T-helper 2 cell (primary cell): ENCODE measurements at regions not wholly inside any gene's neighbourhood (a gene's known extent, or its start where the extent isn't known, plus 50 kb on each side); places are given as distances from the start of the nearest gene placed in this dataset.
"Not testable (repeated sequence)": the region's sequence is repeated elsewhere in the genome, so short reads cannot be mapped to it uniquely, and the experiment has no call there.

Experiments used
- DNase-seq, 5 experiments: peaks; one replicate each; pipeline versions ENCODE4 v3.0.0 to v3.0.0-alpha.2; 2012 to 2022

GRCh38 chr11:25327656-25328055 is 830.8 kb downstream of the LUZP2 start:
- DNase-seq, result no peak

GRCh38 chr11:25339281-25339680 is 842.4 kb downstream of the LUZP2 start:
- DNase-seq, result no peak

GRCh38 chr11:25349537-25349936 is 852.7 kb downstream of the LUZP2 start:
- no peak for DNase-seq

- DNase-seq, result no peak
Observed at GRCh38 chr11:25350899-25351803, 854.3 kb downstream of the LUZP2 start.

- no peak for DNase-seq
Observed at GRCh38 chr11:25357133-25357532, 860.3 kb downstream of the LUZP2 start.

- DNase-seq, result no peak
Observed at GRCh38 chr11:25377466-25377865, 880.6 kb downstream of the LUZP2 start.

- DNase-seq, result no peak
Observed at GRCh38 chr11:25396847-25397246, 900.0 kb downstream of the LUZP2 start.

- DNase-seq, result no peak
Observed at GRCh38 chr11:25408146-25408545, 911.3 kb downstream of the LUZP2 start.

GRCh38 chr11:25415793-25416192 is 916.1 kb upstream of the ANO3 start:
- DNase-seq, result no peak

GRCh38 chr11:25423436-25424199 is 908.3 kb upstream of the ANO3 start:
- no peak for DNase-seq

- DNase-seq, result no peak
Observed at GRCh38 chr11:25432376-25432775, 899.6 kb upstream of the ANO3 start.

- no peak for DNase-seq
Observed at GRCh38 chr11:25435197-25435596, 896.7 kb upstream of the ANO3 start.

- DNase-seq, result no peak
Observed at GRCh38 chr11:25436326-25436725, 895.6 kb upstream of the ANO3 start.

- DNase-seq, result no peak
Observed at GRCh38 chr11:25441421-25441820, 890.5 kb upstream of the ANO3 start.

- DNase-seq, result no peak
Observed at GRCh38 chr11:25449091-25449490, 882.8 kb upstream of the ANO3 start.

GRCh38 chr11:25453471-25453870 is 878.5 kb upstream of the ANO3 start:
- DNase-seq, result no peak

GRCh38 chr11:25456211-25456610 is 875.7 kb upstream of the ANO3 start:
- DNase-seq, result no peak

- no peak for DNase-seq
Observed at GRCh38 chr11:25483915-25484635, 847.9 kb upstream of the ANO3 start.

- DNase-seq, result no peak
Observed at GRCh38 chr11:25485315-25485714, 846.6 kb upstream of the ANO3 start.

GRCh38 chr11:25486338-25486737 is 845.6 kb upstream of the ANO3 start:
- not testable (repeated sequence) for DNase-seq

- not testable (repeated sequence) for DNase-seq
Observed at GRCh38 chr11:25488176-25488575, 843.8 kb upstream of the ANO3 start.

- DNase-seq, result not testable (repeated sequence)
Observed at GRCh38 chr11:25501426-25501825, 830.5 kb upstream of the ANO3 start.

GRCh38 chr11:25515576-25515975 is 816.4 kb upstream of the ANO3 start:
- DNase-seq, result no peak
